SK-N-SH (cell line): ENCODE measurements at regions not wholly inside any gene's neighbourhood (a gene's known extent, or its start where the extent isn't known, plus 50 kb on each side); places are given as distances from the start of the nearest gene placed in this dataset.

Experiments used
- GABPA ChIP-seq: IDR thresholded peaks from 2 replicates; pipeline ENCODE4 v1.4.0; 2012; ENCODE audit warnings: low read depth, mild to moderate bottlenecking
- GATA2 ChIP-seq: sonication (generic); formaldehyde crosslinking; IDR thresholded peaks from 2 replicates; pipeline ENCODE4 v1.5.0; 2020; ENCODE audit warnings: mild to moderate bottlenecking, missing genetic modification reagents
- JUND ChIP-seq: IDR thresholded peaks from 2 replicates; pipeline ENCODE4 v1.4.0; 2012
- MXI1 ChIP-seq: IDR thresholded peaks from 2 replicates; pipeline ENCODE4 v1.6.1; 2012; ENCODE audit warnings: mild to moderate bottlenecking, low read depth, low read length, improper control_type of control experiment
- NRF1 ChIP-seq: IDR thresholded peaks from 2 replicates; pipeline ENCODE4 v1.6.1; 2012; ENCODE audit warnings: low read depth, mild to moderate bottlenecking, low read length
- POLR2AphosphoS5 ChIP-seq: IDR thresholded peaks from 2 replicates; pipeline ENCODE4 v1.6.1; 2012; ENCODE audit warnings: low read depth, low read length
- RAD21 ChIP-seq: IDR thresholded peaks from 2 replicates; pipeline ENCODE4 v1.6.1; 2012; ENCODE audit warnings: mild to moderate bottlenecking, low read length
- SIN3A ChIP-seq: IDR thresholded peaks from 2 replicates; pipeline ENCODE4 v1.6.1; 2012; ENCODE audit warnings: low read depth, mild to moderate bottlenecking, low read length, moderate library complexity, borderline replicate concordance
- TAF1 ChIP-seq: IDR thresholded peaks from 2 replicates; pipeline ENCODE4 v1.6.1; 2012; ENCODE audit warnings: low read depth, mild to moderate bottlenecking, low read length, moderate library complexity, borderline replicate concordance
- YY1 ChIP-seq: IDR thresholded peaks from 2 replicates; pipeline ENCODE4 v1.4.0; 2012; ENCODE audit warnings: low read depth, mild to moderate bottlenecking
- TF ChIP-seq, protein P1 (sequence below): fragments of 200-600 bp; sonication (generic); IDR thresholded peaks from 2 replicates; pipeline ENCODE4 v1.6.1; 2017; ENCODE audit warnings: antibody characterized with exemption, mild to moderate bottlenecking, moderate library complexity
- TF ChIP-seq, protein P2 (sequence below): IDR thresholded peaks from 2 replicates; pipeline ENCODE4 v1.4.0; 2012; ENCODE audit warnings: low read depth, borderline replicate concordance
- TF ChIP-seq, protein P3 (sequence below): fragments of 150-350 bp; IDR thresholded peaks from 2 replicates; pipeline ENCODE4 v1.6.1; 2017; ENCODE audit warnings: antibody characterized with exemption, low read length, low read depth, borderline replicate concordance
- TF ChIP-seq, protein P4 (sequence below): IDR thresholded peaks from 2 replicates; pipeline ENCODE4 v1.6.1; 2012; ENCODE audit warnings: mild to moderate bottlenecking, low read depth, low read length, moderate library complexity

DNA sequence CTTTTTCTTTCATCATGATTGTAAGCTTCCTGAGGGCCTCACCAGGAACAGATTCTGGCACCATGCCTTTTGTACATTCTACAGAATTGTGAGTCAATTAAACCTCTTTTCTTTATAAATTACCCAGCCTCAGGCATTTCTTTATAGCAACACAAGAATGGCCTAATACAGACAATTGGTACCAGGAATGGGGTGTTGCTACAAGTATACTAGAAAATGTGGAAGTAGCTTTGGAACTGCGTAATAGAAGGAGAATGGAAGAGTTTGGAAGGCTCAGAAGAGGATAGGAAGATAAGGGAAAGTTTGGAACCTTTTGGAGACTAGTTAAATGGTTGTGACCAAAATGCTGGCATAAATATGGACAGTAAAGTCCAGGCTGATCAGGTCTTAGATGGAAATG, 108.9 kb upstream of the PLSCR4 start:
- TF ChIP-seq, protein P1, sequence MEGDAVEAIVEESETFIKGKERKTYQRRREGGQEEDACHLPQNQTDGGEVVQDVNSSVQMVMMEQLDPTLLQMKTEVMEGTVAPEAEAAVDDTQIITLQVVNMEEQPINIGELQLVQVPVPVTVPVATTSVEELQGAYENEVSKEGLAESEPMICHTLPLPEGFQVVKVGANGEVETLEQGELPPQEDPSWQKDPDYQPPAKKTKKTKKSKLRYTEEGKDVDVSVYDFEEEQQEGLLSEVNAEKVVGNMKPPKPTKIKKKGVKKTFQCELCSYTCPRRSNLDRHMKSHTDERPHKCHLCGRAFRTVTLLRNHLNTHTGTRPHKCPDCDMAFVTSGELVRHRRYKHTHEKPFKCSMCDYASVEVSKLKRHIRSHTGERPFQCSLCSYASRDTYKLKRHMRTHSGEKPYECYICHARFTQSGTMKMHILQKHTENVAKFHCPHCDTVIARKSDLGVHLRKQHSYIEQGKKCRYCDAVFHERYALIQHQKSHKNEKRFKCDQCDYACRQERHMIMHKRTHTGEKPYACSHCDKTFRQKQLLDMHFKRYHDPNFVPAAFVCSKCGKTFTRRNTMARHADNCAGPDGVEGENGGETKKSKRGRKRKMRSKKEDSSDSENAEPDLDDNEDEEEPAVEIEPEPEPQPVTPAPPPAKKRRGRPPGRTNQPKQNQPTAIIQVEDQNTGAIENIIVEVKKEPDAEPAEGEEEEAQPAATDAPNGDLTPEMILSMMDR = no peak
- TF ChIP-seq NRF1 = no peak
- TF ChIP-seq RAD21 = no peak
- no peak for TF ChIP-seq SIN3A
- no peak for TF ChIP-seq MXI1
- TF ChIP-seq JUND = no peak
- TF ChIP-seq, protein P2, sequence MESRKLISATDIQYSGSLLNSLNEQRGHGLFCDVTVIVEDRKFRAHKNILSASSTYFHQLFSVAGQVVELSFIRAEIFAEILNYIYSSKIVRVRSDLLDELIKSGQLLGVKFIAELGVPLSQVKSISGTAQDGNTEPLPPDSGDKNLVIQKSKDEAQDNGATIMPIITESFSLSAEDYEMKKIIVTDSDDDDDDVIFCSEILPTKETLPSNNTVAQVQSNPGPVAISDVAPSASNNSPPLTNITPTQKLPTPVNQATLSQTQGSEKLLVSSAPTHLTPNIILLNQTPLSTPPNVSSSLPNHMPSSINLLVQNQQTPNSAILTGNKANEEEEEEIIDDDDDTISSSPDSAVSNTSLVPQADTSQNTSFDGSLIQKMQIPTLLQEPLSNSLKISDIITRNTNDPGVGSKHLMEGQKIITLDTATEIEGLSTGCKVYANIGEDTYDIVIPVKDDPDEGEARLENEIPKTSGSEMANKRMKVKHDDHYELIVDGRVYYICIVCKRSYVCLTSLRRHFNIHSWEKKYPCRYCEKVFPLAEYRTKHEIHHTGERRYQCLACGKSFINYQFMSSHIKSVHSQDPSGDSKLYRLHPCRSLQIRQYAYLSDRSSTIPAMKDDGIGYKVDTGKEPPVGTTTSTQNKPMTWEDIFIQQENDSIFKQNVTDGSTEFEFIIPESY = no peak
- no peak for TF ChIP-seq TAF1
- no peak for TF ChIP-seq POLR2AphosphoS5
- TF ChIP-seq, protein P3, sequence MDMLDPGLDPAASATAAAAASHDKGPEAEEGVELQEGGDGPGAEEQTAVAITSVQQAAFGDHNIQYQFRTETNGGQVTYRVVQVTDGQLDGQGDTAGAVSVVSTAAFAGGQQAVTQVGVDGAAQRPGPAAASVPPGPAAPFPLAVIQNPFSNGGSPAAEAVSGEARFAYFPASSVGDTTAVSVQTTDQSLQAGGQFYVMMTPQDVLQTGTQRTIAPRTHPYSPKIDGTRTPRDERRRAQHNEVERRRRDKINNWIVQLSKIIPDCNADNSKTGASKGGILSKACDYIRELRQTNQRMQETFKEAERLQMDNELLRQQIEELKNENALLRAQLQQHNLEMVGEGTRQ = no peak
- TF ChIP-seq, protein P4, sequence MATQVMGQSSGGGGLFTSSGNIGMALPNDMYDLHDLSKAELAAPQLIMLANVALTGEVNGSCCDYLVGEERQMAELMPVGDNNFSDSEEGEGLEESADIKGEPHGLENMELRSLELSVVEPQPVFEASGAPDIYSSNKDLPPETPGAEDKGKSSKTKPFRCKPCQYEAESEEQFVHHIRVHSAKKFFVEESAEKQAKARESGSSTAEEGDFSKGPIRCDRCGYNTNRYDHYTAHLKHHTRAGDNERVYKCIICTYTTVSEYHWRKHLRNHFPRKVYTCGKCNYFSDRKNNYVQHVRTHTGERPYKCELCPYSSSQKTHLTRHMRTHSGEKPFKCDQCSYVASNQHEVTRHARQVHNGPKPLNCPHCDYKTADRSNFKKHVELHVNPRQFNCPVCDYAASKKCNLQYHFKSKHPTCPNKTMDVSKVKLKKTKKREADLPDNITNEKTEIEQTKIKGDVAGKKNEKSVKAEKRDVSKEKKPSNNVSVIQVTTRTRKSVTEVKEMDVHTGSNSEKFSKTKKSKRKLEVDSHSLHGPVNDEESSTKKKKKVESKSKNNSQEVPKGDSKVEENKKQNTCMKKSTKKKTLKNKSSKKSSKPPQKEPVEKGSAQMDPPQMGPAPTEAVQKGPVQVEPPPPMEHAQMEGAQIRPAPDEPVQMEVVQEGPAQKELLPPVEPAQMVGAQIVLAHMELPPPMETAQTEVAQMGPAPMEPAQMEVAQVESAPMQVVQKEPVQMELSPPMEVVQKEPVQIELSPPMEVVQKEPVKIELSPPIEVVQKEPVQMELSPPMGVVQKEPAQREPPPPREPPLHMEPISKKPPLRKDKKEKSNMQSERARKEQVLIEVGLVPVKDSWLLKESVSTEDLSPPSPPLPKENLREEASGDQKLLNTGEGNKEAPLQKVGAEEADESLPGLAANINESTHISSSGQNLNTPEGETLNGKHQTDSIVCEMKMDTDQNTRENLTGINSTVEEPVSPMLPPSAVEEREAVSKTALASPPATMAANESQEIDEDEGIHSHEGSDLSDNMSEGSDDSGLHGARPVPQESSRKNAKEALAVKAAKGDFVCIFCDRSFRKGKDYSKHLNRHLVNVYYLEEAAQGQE = no peak
- TF ChIP-seq GATA2 (CRISPR knock-in tag) = no peak
- TF ChIP-seq GABPA = no peak
- TF ChIP-seq YY1 = no peak
